ENCODE measurements at regions not wholly inside any gene's neighbourhood (a gene's known extent, or its start where the extent isn't known, plus 50 kb on each side); places are given as distances from the start of the nearest gene placed in this dataset.
"Not testable (repeated sequence)": the region's sequence is repeated elsewhere in the genome, so short reads cannot be mapped to it uniquely, and the experiment has no call there.

GRCh38 chr3:72030296-72030695 lies 245.3 kb upstream of the PROK2 start:
- not testable (repeated sequence) for DNase-seq

DNA sequence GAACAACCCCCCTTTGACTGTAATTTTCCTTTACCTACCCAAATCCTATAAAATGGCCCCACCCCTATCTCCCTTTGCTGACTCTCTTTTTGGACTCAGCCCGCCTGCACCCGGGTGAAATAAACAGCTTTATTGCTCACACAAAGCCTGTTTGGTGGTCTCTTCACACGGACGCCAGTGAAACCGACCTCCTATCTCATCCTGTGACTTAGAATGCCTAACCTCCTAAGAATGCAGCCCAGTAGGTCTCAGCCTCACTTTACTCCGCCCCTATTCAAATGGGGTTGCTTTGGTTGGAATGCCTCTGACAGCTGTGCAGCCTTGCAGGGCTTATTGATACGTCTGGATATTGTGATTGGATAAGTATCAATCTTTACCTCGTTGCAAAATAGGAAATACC lies 243.8 kb upstream of the PROK2 start:
- DNase-seq = not testable (repeated sequence)

GRCh38 chr3:72028307-72028706 lies 243.4 kb upstream of the PROK2 start:
- DNase-seq = not testable (repeated sequence)

GRCh38 chr3:72027728-72028127 lies 242.8 kb upstream of the PROK2 start:
- DNase-seq = not testable (repeated sequence)

- no peak for DNase-seq
Observed at GRCh38 chr3:72022027-72022426, 237.1 kb upstream of the PROK2 start.

DNA sequence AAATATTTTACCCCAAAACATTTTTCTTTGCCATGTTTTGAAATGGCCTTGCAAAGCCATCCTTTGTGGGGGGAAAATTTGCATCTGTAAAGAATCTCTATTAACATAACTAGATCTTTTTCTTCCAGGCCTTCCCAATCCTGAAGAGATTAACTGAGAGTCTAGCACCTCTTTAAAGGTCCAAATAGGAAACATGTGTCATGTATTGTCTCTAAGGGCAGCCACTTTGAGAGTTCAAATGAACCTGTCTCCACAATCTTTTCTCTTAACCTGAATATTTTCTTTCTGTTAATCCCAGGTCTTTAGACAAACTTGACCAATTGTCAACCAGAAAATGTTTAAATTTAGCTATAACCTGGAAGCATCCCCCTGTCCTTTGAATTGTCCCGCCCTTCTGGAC lies 236.6 kb upstream of the PROK2 start:
- no peak for DNase-seq

DNA sequence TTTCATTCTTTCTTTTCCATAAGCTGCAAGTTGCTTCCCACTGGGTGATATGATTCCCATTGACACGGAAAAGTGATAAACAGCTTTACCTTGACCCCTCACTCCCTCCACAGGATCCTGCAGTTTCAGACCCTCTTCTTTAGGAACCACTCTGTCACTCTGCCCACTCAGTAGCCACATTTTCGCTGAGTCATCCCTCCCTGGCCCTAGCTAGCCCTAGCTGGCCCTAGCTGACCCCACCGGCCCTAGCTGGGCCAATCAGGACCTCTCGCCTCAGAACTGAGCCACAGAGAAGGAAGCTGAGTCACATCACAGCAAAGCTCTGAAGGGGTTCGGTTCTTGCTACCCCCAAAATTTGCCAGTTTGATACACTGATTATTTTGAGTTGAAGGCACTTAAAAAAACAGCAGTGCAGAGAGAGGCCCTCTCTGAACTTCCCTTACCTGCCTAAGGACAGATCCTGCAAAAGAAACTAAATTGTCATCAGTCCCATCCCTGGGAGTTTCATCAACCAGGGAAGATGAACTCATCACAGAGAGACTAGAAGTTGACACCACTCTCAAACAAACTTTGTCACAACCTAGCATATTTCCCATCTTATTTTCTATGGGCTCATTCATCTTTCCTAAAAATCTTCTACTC lies 233.5 kb upstream of the PROK2 start:
- DNase-seq = no peak

DNA sequence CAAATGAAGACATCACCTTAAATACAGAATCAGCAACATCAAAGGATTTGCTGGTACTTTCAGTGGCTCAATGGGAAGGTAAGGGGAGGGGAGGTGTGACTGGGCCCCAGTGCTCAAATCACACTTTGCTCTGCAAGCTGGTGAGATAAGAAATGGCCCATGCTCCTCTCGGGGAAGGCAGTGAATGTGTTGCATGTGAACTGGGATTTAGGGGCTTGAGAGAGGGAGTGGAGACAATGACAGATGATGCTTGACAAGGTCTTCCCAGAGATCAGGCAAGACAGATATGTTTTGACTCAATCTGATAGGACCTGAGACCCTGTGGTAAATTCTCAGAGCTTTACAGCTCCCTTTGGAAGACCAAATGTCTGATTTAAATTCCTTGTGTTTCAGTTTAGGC lies 233.0 kb upstream of the PROK2 start:
- DNase-seq = no peak

- no peak for DNase-seq
Observed at GRCh38 chr3:72017311-72017710, 232.4 kb upstream of the PROK2 start.

DNA sequence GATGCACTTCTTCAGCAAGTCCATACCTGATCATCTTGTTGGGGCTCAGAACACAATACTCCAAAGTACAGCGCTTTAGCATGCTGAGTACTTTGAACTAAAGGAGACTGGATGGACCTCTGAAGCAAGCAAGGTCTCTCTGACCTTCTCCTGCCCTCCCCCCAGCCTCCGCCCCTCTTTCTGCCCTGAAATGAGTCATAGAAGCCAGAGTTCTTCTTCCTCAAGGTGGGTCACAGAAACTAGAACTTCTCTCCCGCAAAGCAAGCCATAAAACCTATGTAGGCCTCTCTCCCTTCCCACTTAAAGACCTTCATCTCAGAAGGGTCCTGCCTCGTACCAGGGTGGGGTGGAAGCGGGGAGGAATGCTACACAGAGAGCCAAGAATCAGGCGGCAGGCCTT lies 230.5 kb upstream of the PROK2 start:
- no peak for DNase-seq

GRCh38 chr3:72013084-72013483 lies 228.1 kb upstream of the PROK2 start:
- no peak for DNase-seq

DNA sequence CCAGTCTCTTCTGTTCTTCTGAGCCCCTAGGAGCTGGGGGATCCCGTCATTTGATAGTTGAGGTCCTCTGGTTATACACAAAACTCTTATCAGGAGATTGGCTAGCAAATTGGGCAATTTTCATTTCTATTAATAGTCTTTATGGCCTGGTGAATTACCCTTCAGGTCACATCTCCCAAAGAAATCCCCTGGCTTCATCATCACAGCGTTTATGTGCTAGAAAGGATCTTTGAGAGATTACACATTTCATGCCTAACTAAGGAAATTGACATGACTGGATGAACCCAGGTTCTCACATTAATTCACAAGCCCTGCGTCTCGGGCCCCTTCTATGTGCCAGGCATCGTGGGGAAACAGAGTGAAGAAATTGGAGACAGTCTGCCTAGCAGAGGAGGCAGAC lies 227.4 kb upstream of the PROK2 start:
- DNase-seq = no peak

GRCh38 chr3:72011485-72011884 lies 226.5 kb upstream of the PROK2 start:
- no peak for DNase-seq

DNA sequence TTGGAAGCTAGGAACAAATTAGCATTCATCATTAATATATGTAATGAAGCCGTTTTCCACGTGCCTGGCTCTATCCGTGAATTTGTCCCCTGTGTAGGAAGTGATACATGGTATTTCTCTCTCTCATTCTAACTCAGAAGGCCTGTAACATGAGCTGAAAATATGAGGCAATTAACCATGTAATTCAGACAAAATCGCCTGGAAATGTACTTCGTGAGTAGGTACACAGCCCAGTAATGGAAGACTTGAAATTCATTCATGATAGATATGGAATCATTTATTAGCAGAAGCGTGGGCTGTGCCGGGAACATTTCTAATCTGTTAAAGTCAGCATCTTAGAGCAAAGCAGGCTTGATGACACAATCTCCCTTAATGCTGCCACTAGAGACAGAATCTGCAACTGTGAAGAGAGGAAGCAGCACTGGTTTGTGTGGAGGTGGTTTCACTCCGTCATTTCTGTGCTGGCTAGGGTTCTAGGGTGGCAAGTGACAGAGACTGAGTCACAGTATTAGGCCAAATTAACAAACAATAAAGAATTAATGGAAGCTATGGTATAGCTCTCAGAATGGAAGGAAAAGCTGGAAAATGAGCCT lies 225.0 kb upstream of the PROK2 start:
- DNase-seq = no peak

DNA sequence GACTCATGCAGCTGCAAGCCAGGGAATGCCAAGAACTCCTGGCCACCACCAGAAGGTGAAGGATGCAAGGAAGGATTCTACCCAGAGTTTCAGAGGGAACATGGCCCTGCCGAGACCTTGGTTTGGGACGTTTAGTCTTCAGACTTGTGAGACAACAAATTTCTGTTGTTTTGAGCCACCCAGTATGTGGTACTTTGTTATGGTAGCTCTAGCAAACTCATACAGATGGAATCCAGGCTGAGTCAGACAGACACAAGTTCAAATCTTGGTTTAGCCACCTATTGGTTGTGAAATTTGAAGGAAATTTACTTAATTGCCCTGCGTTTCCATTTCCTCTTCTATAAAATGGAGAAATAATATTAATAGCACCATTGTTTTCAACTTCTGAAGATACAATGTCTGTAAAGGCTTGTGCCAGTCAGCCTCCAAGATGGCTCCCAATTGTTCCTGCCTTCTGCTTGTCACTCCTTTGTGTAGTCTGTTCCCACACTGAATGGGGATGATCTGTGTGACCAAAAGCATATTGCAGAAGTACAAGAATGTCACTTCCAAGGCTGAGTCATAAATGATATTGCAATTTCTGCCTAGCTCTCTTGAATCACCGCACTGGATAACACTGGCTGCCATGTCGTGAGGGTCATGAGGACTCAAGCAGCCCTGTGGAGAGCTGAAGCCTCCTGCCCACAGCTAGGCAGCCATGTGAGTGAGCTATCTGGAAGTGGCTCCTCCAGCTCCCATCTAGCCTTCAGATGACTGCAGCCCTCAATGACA lies 223.5 kb upstream of the PROK2 start:
- DNase-seq = peak; percentile 11

DNA sequence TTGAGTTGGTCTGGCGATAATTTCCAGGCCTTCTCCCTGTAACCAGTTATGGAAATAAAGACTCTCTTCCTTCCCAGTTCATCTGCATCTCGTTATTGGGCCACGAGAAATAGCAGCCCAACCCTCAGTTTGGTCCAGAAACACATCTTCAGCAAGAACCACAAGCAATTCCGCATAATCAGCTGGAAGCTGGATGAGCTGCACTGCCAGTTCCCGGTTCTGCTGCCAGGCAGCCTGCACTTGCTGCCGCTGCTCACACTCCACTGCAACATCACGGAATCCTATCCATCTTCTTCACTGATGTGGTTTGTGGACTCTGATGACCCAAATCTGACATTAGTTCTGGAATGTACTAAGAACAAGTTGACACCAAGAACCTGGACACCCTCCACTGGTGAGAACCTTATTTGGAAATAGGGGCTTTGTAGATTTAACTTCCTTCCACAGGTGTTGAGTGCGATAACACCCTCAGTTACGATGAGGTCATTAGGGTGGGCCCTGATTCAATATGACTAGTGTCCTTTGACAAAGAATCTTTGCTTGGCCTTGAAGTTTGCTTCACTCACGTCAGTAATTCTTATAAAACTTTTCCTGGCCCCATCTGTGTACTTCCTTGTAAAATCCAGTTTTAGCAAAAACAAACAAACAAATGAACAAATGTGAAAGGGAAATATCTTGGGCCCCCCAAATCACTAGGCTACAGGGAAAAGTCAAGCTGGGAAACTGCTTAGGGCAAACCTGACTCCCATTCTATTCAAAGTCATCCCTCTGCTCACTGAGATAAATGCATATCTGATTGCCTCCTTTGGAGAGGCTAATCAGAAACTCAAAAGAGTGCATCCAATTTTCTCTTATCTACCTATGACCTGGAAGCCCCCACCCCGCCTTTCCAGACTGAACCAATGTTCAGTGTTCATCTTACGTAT lies 221.9 kb upstream of the PROK2 start:
- no peak for DNase-seq

- no peak for DNase-seq
Observed at GRCh38 chr3:72004749-72005292, 219.9 kb upstream of the PROK2 start.

DNA sequence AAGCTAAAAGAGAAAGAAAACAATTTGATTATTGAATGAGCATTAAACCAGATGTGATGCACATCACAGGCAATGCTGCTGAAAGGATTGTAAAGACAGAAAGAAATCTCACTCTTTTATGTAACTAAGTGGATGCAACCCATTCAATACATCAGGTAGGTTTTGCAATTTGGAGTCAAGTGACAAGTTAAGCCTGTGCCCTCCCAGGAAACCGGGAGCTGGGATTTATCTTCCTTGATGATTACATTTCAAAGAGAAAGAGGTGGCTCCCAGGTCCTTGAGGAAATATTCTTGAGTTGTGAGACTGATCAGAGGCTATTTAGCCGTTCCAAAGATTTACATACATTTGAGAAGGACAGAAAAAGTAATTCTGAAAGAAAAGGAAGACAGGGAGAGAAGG lies 219.0 kb upstream of the PROK2 start:
- DNase-seq = no peak

DNA sequence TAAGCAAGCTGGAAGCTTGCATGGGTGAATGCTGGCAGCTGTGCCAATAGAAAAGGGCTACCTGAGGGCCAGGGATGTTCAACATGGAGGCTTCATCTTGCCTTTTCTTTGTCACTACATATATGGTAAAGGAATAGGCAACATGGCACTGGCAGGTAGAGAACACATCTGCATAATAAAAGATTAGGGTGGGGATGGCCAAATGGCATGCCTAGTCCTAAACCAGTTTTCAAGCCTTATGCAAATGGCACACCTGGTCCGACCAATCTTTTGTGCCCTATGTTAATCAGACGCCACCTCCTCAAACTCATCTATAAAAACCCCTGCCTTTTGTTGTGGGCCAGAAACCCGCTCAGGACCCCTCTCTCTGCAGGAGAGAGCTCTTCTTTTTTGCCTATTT lies 216.8 kb upstream of the PROK2 start:
- no peak for DNase-seq

DNA sequence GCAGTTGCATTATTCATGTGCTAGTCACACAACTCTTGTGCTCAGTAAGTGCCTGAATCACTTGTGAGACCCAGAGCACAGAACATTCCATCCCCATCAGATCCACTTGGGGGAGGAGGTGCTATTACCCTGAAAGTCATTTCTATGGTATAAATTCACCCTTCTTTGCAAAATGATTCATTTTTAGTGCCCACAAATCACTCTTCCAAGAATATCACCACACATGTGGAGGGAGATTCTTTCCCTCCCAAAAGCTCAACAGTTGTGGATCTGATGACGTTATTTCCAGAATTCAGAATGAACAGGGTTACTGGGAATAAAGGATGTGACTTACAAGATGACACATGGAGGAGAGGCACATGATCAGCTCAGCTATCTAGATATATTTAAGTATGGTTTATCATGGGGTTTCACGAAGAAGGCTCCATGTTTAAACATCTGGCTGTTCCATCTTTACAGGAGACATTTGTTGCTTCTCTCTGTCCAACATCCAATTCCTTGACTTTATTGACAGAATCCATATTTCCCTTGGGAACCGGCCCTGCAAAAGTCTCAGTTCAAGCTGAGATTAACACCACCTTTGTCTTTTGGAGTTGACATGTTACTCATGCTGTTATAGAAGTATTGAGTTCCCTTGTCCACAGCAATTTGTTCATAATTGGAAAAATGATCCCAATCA lies 214.2 kb upstream of the PROK2 start:
- DNase-seq = no peak

DNA sequence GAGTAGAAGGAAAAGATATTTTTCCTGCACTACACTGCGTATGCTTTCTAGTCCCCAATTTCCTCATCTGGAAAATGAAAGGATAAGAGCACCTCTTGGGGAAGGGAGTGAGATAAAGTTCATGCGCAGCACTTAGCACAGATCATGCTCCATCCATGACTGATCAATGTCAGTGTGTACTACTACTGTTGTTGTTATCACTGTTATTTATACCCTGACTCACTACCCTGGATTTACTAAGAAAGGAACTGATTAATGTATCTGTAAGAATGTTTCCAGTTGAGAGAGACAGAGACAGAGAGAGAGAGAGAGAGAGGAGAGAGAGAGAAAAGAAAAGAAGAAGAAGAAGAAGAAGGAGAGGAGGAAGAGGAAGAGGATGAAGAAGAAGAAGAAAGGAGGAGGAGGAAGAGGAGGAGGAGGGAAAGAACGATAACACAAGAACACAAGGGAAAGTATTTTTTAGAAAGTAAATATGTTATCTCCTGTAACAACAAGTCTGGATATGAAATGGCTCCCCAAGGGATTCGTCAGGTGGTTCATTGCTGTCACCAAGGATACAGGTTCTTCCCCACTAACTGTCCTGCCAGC lies 212.2 kb upstream of the PROK2 start:
- no peak for DNase-seq

DNA sequence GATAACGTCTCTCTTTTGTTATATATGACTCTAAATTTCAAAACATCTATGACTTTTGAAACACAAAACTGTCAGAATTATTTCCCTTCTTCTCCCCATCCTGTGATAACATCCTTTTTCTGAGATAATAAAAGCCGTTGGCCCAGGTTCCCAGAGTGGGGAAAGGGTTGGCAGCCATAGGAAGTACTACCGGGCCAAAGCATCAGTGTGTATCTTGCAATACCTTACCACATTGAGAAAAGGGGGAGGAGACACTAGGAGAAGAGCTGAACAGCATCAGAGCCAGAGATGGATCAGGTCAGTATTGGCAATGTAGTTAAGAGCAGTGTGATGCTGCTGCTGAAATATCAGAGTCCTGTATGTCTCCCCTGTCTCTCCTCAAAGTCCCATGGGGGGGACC lies 210.0 kb upstream of the PROK2 start:
- DNase-seq = no peak
